Fibroblast of mammary gland (primary cell): ENCODE measurements at regions not wholly inside any gene's neighbourhood (a gene's known extent, or its start where the extent isn't known, plus 50 kb on each side); places are given as distances from the start of the nearest gene placed in this dataset.

ENCODE experiments used
- DNase-seq: peaks from one replicate; pipeline ENCODE4 v3.0.0-alpha.2; 2010; ENCODE audit warnings: low read depth
- H3K4me3 ChIP-seq: 2 replicates; pipeline ENCODE4 v1.5.1; 2011; ENCODE audit warnings: low read depth, mild to moderate bottlenecking, low read length, moderate library complexity; ENCODE audit not compliant: control insufficient read depth
- CTCF ChIP-seq: conservative IDR thresholded peaks from 2 replicates; pipeline ENCODE4 v1.5.1; 2011; ENCODE audit warnings: low read depth, low read length, inconsistent platforms; ENCODE audit not compliant: control insufficient read depth, insufficient read depth

GRCh38 chr1:25112400-25112799, 119.9 kb downstream of the SYF2 start:
- no peak for DNase-seq
- no peak for TF ChIP-seq CTCF

GRCh38 chr1:25111706-25112105, 120.6 kb downstream of the SYF2 start:
- H3K4me3 ChIP-seq, result no peak overlapping the region
- DNase-seq, result no peak
- TF ChIP-seq CTCF, result no peak

More at GRCh38 chr1:25112400-25112799, 119.9 kb downstream of the SYF2 start:
- no peak overlapping the region for H3K4me3 ChIP-seq

- DNase-seq, result no peak
- no peak for TF ChIP-seq CTCF
- no peak overlapping the region for H3K4me3 ChIP-seq
These were observed 121.8 kb downstream of the SYF2 start for GRCh38 chr1:25110485-25110884.

GRCh38 chr1:25110036-25110435, 122.3 kb downstream of the SYF2 start:
- H3K4me3 ChIP-seq, result no peak overlapping the region
- DNase-seq, result no peak
- no peak for TF ChIP-seq CTCF

GRCh38 chr1:25109531-25109951, 122.8 kb downstream of the SYF2 start:
- H3K4me3 ChIP-seq, result no peak overlapping the region
- DNase-seq, result no peak
- no peak for TF ChIP-seq CTCF

GRCh38 chr1:25107643-25108010, 124.7 kb downstream of the SYF2 start:
- TF ChIP-seq CTCF, result no peak
- no peak overlapping the region for H3K4me3 ChIP-seq
- DNase-seq, result peak; percentile 40

- DNase-seq, result no peak
- no peak for TF ChIP-seq CTCF
- no peak overlapping the region for H3K4me3 ChIP-seq
These were observed 125.2 kb downstream of the SYF2 start for GRCh38 chr1:25106976-25107642.
